Body of pancreas (tissue), 4 donors: ENCODE measurements at regions not wholly inside any gene's neighbourhood (a gene's known extent, or its start where the extent isn't known, plus 50 kb on each side); places are given as distances from the start of the nearest gene placed in this dataset.

Source experiments
- ATAC-seq: fragments of 150-250 bp; one replicate; pipeline ENCODE4 v1.9.1; 2016
- DNase-seq, 4 donors: peaks; one replicate each; pipeline ENCODE4 v3.0.0-alpha.2; 2019
- H3K27ac ChIP-seq, 4 donors: fragments of 200-600 bp; sonication (generic); 1 replicate in 3 of 4; 2 replicates in 1 of 4; pipeline versions ENCODE4 v1.5.1 to v1.6.1; 2016 to 2019; ENCODE audit warnings: mild to moderate bottlenecking in 1 of 4, mixed read lengths in 1 of 4, moderate library complexity in 1 of 4
- H3K27me3 ChIP-seq, 2 donors: fragments of 200-600 bp; sonication (generic); one replicate each; pipeline ENCODE4 v1.6.0; 2016; ENCODE audit warnings: mild to moderate bottlenecking in 1 of 2
- H3K36me3 ChIP-seq, 2 donors: fragments of 200-600 bp; sonication (generic); replicated peaks in 1 of 2; 2 replicates each; pipeline ENCODE4 v1.5.1; 2016; ENCODE audit warnings: low read depth in 2 of 2; ENCODE audit not compliant: insufficient read depth in 1 of 2
- H3K4me1 ChIP-seq: fragments of 200-600 bp; sonication (generic); one replicate; pipeline ENCODE4 v1.6.0; 2016
- H3K4me3 ChIP-seq, 2 donors: fragments of 200-600 bp; sonication (generic); 1 replicate in 1 of 2; 2 replicates in 1 of 2; pipeline ENCODE4 v1.5.1; 2016 to 2019
- H3K9me3 ChIP-seq, 3 donors: fragments of 200-600 bp; sonication (generic); 1 replicate in 2 of 3; 2 replicates in 1 of 3; pipeline ENCODE4 v1.5.1; 2016
- POLR2A ChIP-seq, 3 donors: fragments of 450-650 bp; IDR thresholded peaks; one replicate each; pipeline ENCODE4 v1.6.1; 2016; ENCODE audit warnings: antibody characterized with exemption in 3 of 3, mild to moderate bottlenecking in 2 of 3
- whole genome bisulfite sequencing, 2 donors: methylation state at CpG; one replicate each; pipeline ENCODE4 v1.1.5; 2017; 5-methylcytosine and 5-hydroxymethylcytosine counted together
- intact Hi-C: fragments of 100-400 bp; cut with DNase I; formaldehyde crosslinking; loops from one replicate; pipeline ENCODE4 v1.15.1; 2023
- TF ChIP-seq, protein P1 (sequence below), 7 experiments: fragments of 450-650 bp in 4 of 7; fragments of 200-600 bp in 3 of 7; sonication (generic) in 3 of 7; IDR thresholded peaks; one replicate each; pipeline ENCODE4 v1.5.1; 2016 to 2019; ENCODE audit warnings: antibody characterized with exemption in 7 of 7

GRCh38 chr2:16112251-16112971 lies 172.1 kb downstream of the MYCN start:
- Histone ChIP-seq H3K9me3 (no peaks in the 10 kb centered on the region), H3K27me3 (no peaks in the 10 kb centered on the region), H3K27ac (no peak overlapping the region), H3K4me3 (no peak overlapping the region), H3K36me3 (no peaks in the 10 kb centered on the region), H3K4me1 (no peaks in the 10 kb centered on the region)
- TF ChIP-seq POLR2A (IDR thresholded peaks at IDR 0.05): no peak
- TF ChIP-seq, protein P1, sequence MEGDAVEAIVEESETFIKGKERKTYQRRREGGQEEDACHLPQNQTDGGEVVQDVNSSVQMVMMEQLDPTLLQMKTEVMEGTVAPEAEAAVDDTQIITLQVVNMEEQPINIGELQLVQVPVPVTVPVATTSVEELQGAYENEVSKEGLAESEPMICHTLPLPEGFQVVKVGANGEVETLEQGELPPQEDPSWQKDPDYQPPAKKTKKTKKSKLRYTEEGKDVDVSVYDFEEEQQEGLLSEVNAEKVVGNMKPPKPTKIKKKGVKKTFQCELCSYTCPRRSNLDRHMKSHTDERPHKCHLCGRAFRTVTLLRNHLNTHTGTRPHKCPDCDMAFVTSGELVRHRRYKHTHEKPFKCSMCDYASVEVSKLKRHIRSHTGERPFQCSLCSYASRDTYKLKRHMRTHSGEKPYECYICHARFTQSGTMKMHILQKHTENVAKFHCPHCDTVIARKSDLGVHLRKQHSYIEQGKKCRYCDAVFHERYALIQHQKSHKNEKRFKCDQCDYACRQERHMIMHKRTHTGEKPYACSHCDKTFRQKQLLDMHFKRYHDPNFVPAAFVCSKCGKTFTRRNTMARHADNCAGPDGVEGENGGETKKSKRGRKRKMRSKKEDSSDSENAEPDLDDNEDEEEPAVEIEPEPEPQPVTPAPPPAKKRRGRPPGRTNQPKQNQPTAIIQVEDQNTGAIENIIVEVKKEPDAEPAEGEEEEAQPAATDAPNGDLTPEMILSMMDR (IDR thresholded peaks at IDR 0.05): no peak
- ATAC-seq (no peak), DNase-seq (no peak)
- intact Hi-C loops: no loop called here
- 70 to 81% methylated on average over 7 of the region's 7 CpGs for WGBS, 2 donors

DNA sequence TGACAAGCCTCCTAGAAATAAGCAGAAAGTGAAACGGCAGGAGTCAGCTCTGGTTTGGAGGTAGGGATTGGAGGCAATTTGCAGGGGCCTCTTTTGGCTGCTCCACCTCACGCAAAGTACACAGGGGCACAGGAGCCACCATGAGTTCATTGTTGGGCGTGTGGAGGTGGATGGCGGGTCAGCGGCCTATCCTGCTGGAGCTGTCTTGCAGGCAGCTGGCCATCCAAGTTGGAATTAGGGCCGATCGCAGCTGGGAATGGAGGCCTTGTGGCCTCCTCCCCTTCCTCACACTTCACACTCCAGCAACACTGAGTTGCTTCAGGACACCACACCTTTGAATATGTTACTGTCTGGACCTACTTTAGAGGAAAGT lies 171.5 kb downstream of the MYCN start:
- Histone ChIP-seq H3K36me3 (no peaks in the 10 kb centered on the region), H3K9me3 (no peaks in the 10 kb centered on the region), H3K4me1 (no peaks in the 10 kb centered on the region), H3K4me3 (no peak overlapping the region), H3K27ac (no peak overlapping the region), H3K27me3 (no peaks in the 10 kb centered on the region)
- intact Hi-C loops: no loop called here
- WGBS, 2 donors: 88 to 89% methylated on average over 7 of the region's 7 CpGs
- ATAC-seq (no peak), DNase-seq (no peak)
- TF ChIP-seq, protein P1 (IDR thresholded peaks at IDR 0.05): no peak
- no peak for TF ChIP-seq POLR2A (IDR thresholded peaks at IDR 0.05)

- TF ChIP-seq, protein P1 (IDR thresholded peaks at IDR 0.05): no peak
- TF ChIP-seq POLR2A (IDR thresholded peaks at IDR 0.05): no peak
- Histone ChIP-seq H3K27me3 (no peaks in the 10 kb centered on the region), H3K4me1 (peaks cover 8% of the 10 kb centered on the region), H3K36me3 (no peaks in the 10 kb centered on the region), H3K27ac (no peak overlapping the region), H3K4me3 (no peak overlapping the region), H3K9me3 (no peaks in the 10 kb centered on the region)
- 60 to 70% methylated on average over 6 of the region's 6 CpGs for WGBS, 2 donors
- DNase-seq (no peak), ATAC-seq (no peak)
- intact Hi-C loops: no loop called here
Observed at GRCh38 chr2:16109821-16110310, 169.5 kb downstream of the MYCN start.

- Histone ChIP-seq H3K9me3 (no peaks in the 10 kb centered on the region), H3K4me1 (peaks cover 8% of the 10 kb centered on the region), H3K4me3 (no peak overlapping the region), H3K36me3 (no peaks in the 10 kb centered on the region), H3K27me3 (no peaks in the 10 kb centered on the region), H3K27ac (no peak overlapping the region)
- intact Hi-C loops: no loop called here
- DNase-seq: no peak
- WGBS, 2 donors: 66 to 83% methylated on average over 2 of the region's 2 CpGs
- TF ChIP-seq POLR2A (IDR thresholded peaks at IDR 0.05): no peak
- TF ChIP-seq, protein P1 (IDR thresholded peaks at IDR 0.05): no peak
- ATAC-seq: no peak
Observed at GRCh38 chr2:16109368-16109820, 169.0 kb downstream of the MYCN start.

DNA sequence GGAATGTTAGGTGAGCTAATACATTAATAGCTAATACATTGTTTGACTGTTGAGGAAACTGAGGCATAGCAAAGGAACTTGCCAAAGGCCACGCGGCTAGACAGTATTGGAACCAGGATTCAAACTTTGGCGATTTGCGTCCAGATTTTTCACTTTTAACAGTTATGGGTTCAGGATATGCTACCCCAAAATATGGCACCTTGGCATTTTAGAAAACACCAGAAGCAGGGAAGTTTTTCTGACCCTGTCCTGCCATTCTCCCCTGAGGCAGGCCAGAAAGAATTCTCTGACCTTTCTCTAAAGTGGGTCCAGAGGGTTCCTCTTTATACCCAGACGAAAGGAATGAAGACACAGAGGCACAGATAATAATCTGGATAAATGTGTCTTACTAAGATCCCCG lies 166.9 kb downstream of the MYCN start:
- Histone ChIP-seq H3K36me3 (no peaks in the 10 kb centered on the region), H3K27me3 (no peaks in the 10 kb centered on the region), H3K4me3 (no peak overlapping the region), H3K9me3 (no peaks in the 10 kb centered on the region), H3K27ac (no peak overlapping the region), H3K4me1 (peaks cover 8% of the 10 kb centered on the region)
- DNase-seq: no peak
- intact Hi-C loops: no loop called here
- no peak for ATAC-seq
- WGBS, 2 donors: 92 to 93% methylated on average over 6 of the region's 6 CpGs
- no peak for TF ChIP-seq POLR2A (IDR thresholded peaks at IDR 0.05)
- TF ChIP-seq, protein P1 (IDR thresholded peaks at IDR 0.05): no peak
